ENCODE measurements at regions not wholly inside any gene's neighbourhood (a gene's known extent, or its start where the extent isn't known, plus 50 kb on each side); places are given as distances from the start of the nearest gene placed in this dataset.
"Not testable (repeated sequence)": the region's sequence is repeated elsewhere in the genome, so short reads cannot be mapped to it uniquely, and the experiment has no call there.

GRCh38 chr16:29126057-29126494, 141.2 kb downstream of the LAT start:
- Mint-ChIP-seq H3K4me3 (peak overlapping the region in 2 of 3 donors; percentile 56 to 64), H3K4me1 (peaks cover 18 to 31% (median 20%) of the 10 kb centered on the region in 3 donors), H3K9me3 (no peaks in the 10 kb centered on the region), H3K27ac (peak overlapping the region; percentile 27 to 85), H3K27me3 (no peaks in the 10 kb centered on the region), H3K36me3 (peaks cover 33% of the 10 kb centered on the region)
- peak overlapping the region; percentile 12 for H3K27ac ChIP-seq (ENCODE audit: low read length)
- no peaks in the 10 kb centered on the region for H3K27me3 ChIP-seq (replicated peaks in 1 of 2; ENCODE audit: control insufficient read depth in 2 of 2, extremely low read depth in 1 of 2, insufficient read depth in 2 of 2, low read length in 1 of 2)
- peaks cover 3 to 4% of the 10 kb centered on the region in 2 experiments for H3K4me1 ChIP-seq (ENCODE audit: control insufficient read depth in 1 of 2, extremely low read depth in 1 of 2, insufficient read depth in 2 of 2, low read length in 2 of 2)
- POLR2A ChIA-PET, result no interaction called here
- no peaks in the 10 kb centered on the region for H3K9me3 ChIP-seq
- ATAC-seq (replicated peaks in 1 of 4) (peak; percentile 66 to 95 (median 88)), DNase-seq (peak in 12 of 35 experiments; percentile 17 to 54 (median 32))
- CTCF ChIA-PET, result no interaction called here
- WGBS (ENCODE audit: insufficient coverage), result 86% methylated on average over 14 of the region's 15 CpGs
- no peak overlapping the region for H3K4me3 ChIP-seq (ENCODE audit: control insufficient read depth in 1 of 2, extremely low read depth in 1 of 2, low read length in 1 of 2)
- H3K36me3 ChIP-seq (ENCODE audit: control insufficient read depth in 2 of 2, extremely low read depth in 1 of 2, insufficient read depth in 1 of 2, low read length in 1 of 2), result peaks cover 0 to 2% of the 10 kb centered on the region in 2 donors

- Histone ChIP-seq H3K4me3 (ENCODE audit: control insufficient read depth in 1 of 2, extremely low read depth in 1 of 2, low read length in 1 of 2) (no peak overlapping the region), H3K4me1 (ENCODE audit: control insufficient read depth in 1 of 2, extremely low read depth in 1 of 2, insufficient read depth in 2 of 2, low read length in 2 of 2) (peaks cover 3 to 4% of the 10 kb centered on the region in 2 experiments), H3K27me3 (replicated peaks in 1 of 2; ENCODE audit: control insufficient read depth in 2 of 2, extremely low read depth in 1 of 2, insufficient read depth in 2 of 2, low read length in 1 of 2) (no peaks in the 10 kb centered on the region), H3K27ac (ENCODE audit: low read length) (no peak overlapping the region), H3K9me3 (no peaks in the 10 kb centered on the region), H3K36me3 (ENCODE audit: control insufficient read depth in 2 of 2, extremely low read depth in 1 of 2, insufficient read depth in 1 of 2, low read length in 1 of 2) (peaks cover 0 to 5% of the 10 kb centered on the region in 2 donors)
- CTCF ChIA-PET, result no interaction called here
- DNase-seq, result no peak
- Mint-ChIP-seq H3K27me3 (no peaks in the 10 kb centered on the region), H3K9me3 (no peaks in the 10 kb centered on the region), H3K4me1 (peaks cover 19 to 31% (median 20%) of the 10 kb centered on the region in 3 donors), H3K27ac (no peak overlapping the region), H3K4me3 (no peak overlapping the region), H3K36me3 (peaks cover 33% of the 10 kb centered on the region)
- WGBS (ENCODE audit: insufficient coverage), result 83% methylated on average over 6 of the region's 8 CpGs
- POLR2A ChIA-PET, result interaction anchor here in 1 of 2 donors (0.7 kb wide), 1 partner anchor 594 kb away, joined by 10 read pairs; no protein-coding TSS in a partner anchor
- no peak for ATAC-seq (replicated peaks in 1 of 4)
These were observed 140.0 kb downstream of the LAT start for GRCh38 chr16:29124828-29125227.

GRCh38 chr16:29124162-29124561, 139.3 kb downstream of the LAT start:
- Mint-ChIP-seq H3K4me1 (peaks cover 20 to 31% (median 20%) of the 10 kb centered on the region in 3 donors), H3K36me3 (peaks cover 33% of the 10 kb centered on the region)
- H3K9me3 Mint-ChIP-seq; H3K9me3 ChIP-seq; H3K27ac Mint-ChIP-seq; ATAC-seq (replicated peaks in 1 of 4); DNase-seq; H3K4me3 Mint-ChIP-seq; H3K4me1 ChIP-seq (ENCODE audit: control insufficient read depth in 1 of 2, extremely low read depth in 1 of 2, insufficient read depth in 2 of 2, low read length in 2 of 2); H3K27ac ChIP-seq (ENCODE audit: low read length); H3K27me3 Mint-ChIP-seq; H3K27me3 ChIP-seq (replicated peaks in 1 of 2; ENCODE audit: control insufficient read depth in 2 of 2, extremely low read depth in 1 of 2, insufficient read depth in 2 of 2, low read length in 1 of 2); H3K4me3 ChIP-seq (ENCODE audit: control insufficient read depth in 1 of 2, extremely low read depth in 1 of 2, low read length in 1 of 2); CTCF ChIA-PET; H3K36me3 ChIP-seq (ENCODE audit: control insufficient read depth in 2 of 2, extremely low read depth in 1 of 2, insufficient read depth in 1 of 2, low read length in 1 of 2): not testable (repeated sequence)
- POLR2A ChIA-PET, result interaction anchor here in 1 of 2 donors (0.7 kb wide), 1 partner anchor 593 kb away, joined by 10 read pairs; no protein-coding TSS in a partner anchor
- no CpG with 5 or more reads among the region's 7 CpGs for WGBS (ENCODE audit: insufficient coverage)

GRCh38 chr16:29120680-29121079, 135.8 kb downstream of the LAT start:
- Mint-ChIP-seq H3K4me1 (peaks cover 26 to 33% (median 31%) of the 10 kb centered on the region in 3 donors), H3K36me3 (peaks cover 42% of the 10 kb centered on the region)
- CTCF ChIA-PET; H3K9me3 ChIP-seq; DNase-seq; POLR2A ChIA-PET; H3K27ac ChIP-seq (ENCODE audit: low read length); H3K4me3 Mint-ChIP-seq; H3K27ac Mint-ChIP-seq; H3K27me3 Mint-ChIP-seq; ATAC-seq (replicated peaks in 1 of 4); H3K27me3 ChIP-seq (replicated peaks in 1 of 2; ENCODE audit: control insufficient read depth in 2 of 2, extremely low read depth in 1 of 2, insufficient read depth in 2 of 2, low read length in 1 of 2); H3K4me3 ChIP-seq (ENCODE audit: control insufficient read depth in 1 of 2, extremely low read depth in 1 of 2, low read length in 1 of 2); H3K9me3 Mint-ChIP-seq: not testable (repeated sequence)
- H3K36me3 ChIP-seq (ENCODE audit: control insufficient read depth in 2 of 2, extremely low read depth in 1 of 2, insufficient read depth in 1 of 2, low read length in 1 of 2), result peaks cover 0 to 27% of the 10 kb centered on the region in 2 donors
- WGBS (ENCODE audit: insufficient coverage), result 98% methylated on average over 7 of the region's 11 CpGs
- peaks cover 2 to 13% of the 10 kb centered on the region in 2 experiments for H3K4me1 ChIP-seq (ENCODE audit: control insufficient read depth in 1 of 2, extremely low read depth in 1 of 2, insufficient read depth in 2 of 2, low read length in 2 of 2)

- Histone ChIP-seq H3K36me3 (ENCODE audit: control insufficient read depth in 2 of 2, extremely low read depth in 1 of 2, insufficient read depth in 1 of 2, low read length in 1 of 2) (peaks cover 0 to 32% of the 10 kb centered on the region in 2 donors), H3K4me1 (ENCODE audit: control insufficient read depth in 1 of 2, extremely low read depth in 1 of 2, insufficient read depth in 2 of 2, low read length in 2 of 2) (peaks cover 2 to 31% of the 10 kb centered on the region in 2 experiments)
- DNase-seq (peak in 30 of 35 experiments; percentile 13 to 67 (median 38)), ATAC-seq (replicated peaks in 1 of 4) (peak; percentile 57 to 78 (median 72))
- Mint-ChIP-seq H3K27ac (peak overlapping the region; percentile 23 to 85), H3K4me1 (peaks cover 29 to 46% (median 41%) of the 10 kb centered on the region in 3 donors), H3K36me3 (peaks cover 47% of the 10 kb centered on the region)
- H3K27ac ChIP-seq (ENCODE audit: low read length); CTCF ChIA-PET; H3K27me3 Mint-ChIP-seq; H3K4me3 ChIP-seq (ENCODE audit: control insufficient read depth in 1 of 2, extremely low read depth in 1 of 2, low read length in 1 of 2); H3K27me3 ChIP-seq (replicated peaks in 1 of 2; ENCODE audit: control insufficient read depth in 2 of 2, extremely low read depth in 1 of 2, insufficient read depth in 2 of 2, low read length in 1 of 2); H3K9me3 ChIP-seq; H3K9me3 Mint-ChIP-seq; H3K4me3 Mint-ChIP-seq; POLR2A ChIA-PET: not testable (repeated sequence)
- 74% methylated on average over 9 of the region's 15 CpGs for WGBS (ENCODE audit: insufficient coverage)
These were observed 133.6 kb downstream of the LAT start for GRCh38 chr16:29118301-29118957.

GRCh38 chr16:29117631-29118030, 132.8 kb downstream of the LAT start:
- Histone ChIP-seq H3K4me1 (ENCODE audit: control insufficient read depth in 1 of 2, extremely low read depth in 1 of 2, insufficient read depth in 2 of 2, low read length in 2 of 2) (peaks cover 2 to 37% of the 10 kb centered on the region in 2 experiments), H3K4me3 (ENCODE audit: control insufficient read depth in 1 of 2, extremely low read depth in 1 of 2, low read length in 1 of 2) (no peak overlapping the region), H3K36me3 (ENCODE audit: control insufficient read depth in 2 of 2, extremely low read depth in 1 of 2, insufficient read depth in 1 of 2, low read length in 1 of 2) (peaks cover 0 to 32% of the 10 kb centered on the region in 2 donors), H3K9me3 (no peaks in the 10 kb centered on the region), H3K27ac (ENCODE audit: low read length) (no peak overlapping the region), H3K27me3 (replicated peaks in 1 of 2; ENCODE audit: control insufficient read depth in 2 of 2, extremely low read depth in 1 of 2, insufficient read depth in 2 of 2, low read length in 1 of 2) (no peaks in the 10 kb centered on the region)
- no peak for ATAC-seq (replicated peaks in 1 of 4)
- DNase-seq, result no peak
- no peak overlapping the region for H3K4me3 Mint-ChIP-seq
- H3K27ac Mint-ChIP-seq, result peak overlapping the region in 1 of 2 donors; percentile 68
- no CpG with 5 or more reads among the region's 7 CpGs for WGBS (ENCODE audit: insufficient coverage)
- peaks cover 21 to 53% (median 43%) of the 10 kb centered on the region in 3 donors for H3K4me1 Mint-ChIP-seq
- no peaks in the 10 kb centered on the region for H3K27me3 Mint-ChIP-seq
- peaks cover 43% of the 10 kb centered on the region for H3K36me3 Mint-ChIP-seq
- ChIA-PET CTCF (no interaction called here), POLR2A (no interaction called here)
- H3K9me3 Mint-ChIP-seq, result no peaks in the 10 kb centered on the region

Measured in T-cell (primary cell).